ENCODE measurements at regions not wholly inside any gene's neighbourhood (a gene's known extent, or its start where the extent isn't known, plus 50 kb on each side); places are given as distances from the start of the nearest gene placed in this dataset.

- TF ChIP-seq EZH2 (IDR thresholded peaks at IDR 0.05; ENCODE audit: insufficient read depth, low read length) (no peak), CTCF (IDR thresholded peaks at IDR 0.05; ENCODE audit: insufficient read depth, low read depth, low read length) (no peak)
- Mint-ChIP-seq H3K9me3 (ENCODE audit: unreplicated experiment) (no peaks in the 10 kb centered on the region), H3K27ac (ENCODE audit: unreplicated experiment) (no peak overlapping the region), H3K27me3 (ENCODE audit: low read depth, unreplicated experiment) (no peaks in the 10 kb centered on the region), H3K4me1 (ENCODE audit: low read depth, unreplicated experiment) (peaks cover 5% of the 10 kb centered on the region), H3K4me3 (ENCODE audit: unreplicated experiment) (no peak overlapping the region), H3K36me3 (ENCODE audit: low read depth, unreplicated experiment) (no peaks in the 10 kb centered on the region)
- peaks cover 10% of the 10 kb centered on the region for H3K4me1 ChIP-seq (ENCODE audit: insufficient read depth, low read length)
- H4K20me1 ChIP-seq (ENCODE audit: insufficient read depth, low read length): no peaks in the 10 kb centered on the region
- H3K27me3 ChIP-seq (ENCODE audit: insufficient read depth, low read length): no peaks in the 10 kb centered on the region
- H3K9me3 ChIP-seq (ENCODE audit: insufficient read depth, low read depth, low read length): no peaks in the 10 kb centered on the region
- no peak for DNase-seq (ENCODE audit: low read depth)
- H2AFZ ChIP-seq (ENCODE audit: low read depth, low read length): no peak overlapping the region
- FAIRE-seq: no peak
- no peaks in the 10 kb centered on the region for H3K79me2 ChIP-seq (ENCODE audit: insufficient read depth, low read length)
- H3K9ac ChIP-seq (ENCODE audit: low read length): no peak overlapping the region
- H3K27ac ChIP-seq (ENCODE audit: low read depth, low read length): no peak overlapping the region
- no peak overlapping the region for H3K4me3 ChIP-seq (ENCODE audit: insufficient read depth, low read depth, low read length)
- no peak overlapping the region for H3K4me2 ChIP-seq (ENCODE audit: low read length)
- no peaks in the 10 kb centered on the region for H3K36me3 ChIP-seq (ENCODE audit: insufficient read depth, low read length)
These were observed 329.2 kb upstream of the CCNH start for GRCh38 chr5:87741881-87742280.

- H3K9me3 ChIP-seq (ENCODE audit: insufficient read depth, low read depth, low read length): no peaks in the 10 kb centered on the region
- Mint-ChIP-seq H3K4me1 (ENCODE audit: low read depth, unreplicated experiment) (no peaks in the 10 kb centered on the region), H3K36me3 (ENCODE audit: low read depth, unreplicated experiment) (no peaks in the 10 kb centered on the region), H3K4me3 (ENCODE audit: unreplicated experiment) (no peak overlapping the region), H3K9me3 (ENCODE audit: unreplicated experiment) (no peaks in the 10 kb centered on the region), H3K27me3 (ENCODE audit: low read depth, unreplicated experiment) (no peaks in the 10 kb centered on the region), H3K27ac (ENCODE audit: unreplicated experiment) (no peak overlapping the region)
- H3K79me2 ChIP-seq (ENCODE audit: insufficient read depth, low read length): no peaks in the 10 kb centered on the region
- H3K27ac ChIP-seq (ENCODE audit: low read depth, low read length): no peak overlapping the region
- H3K9ac ChIP-seq (ENCODE audit: low read length): no peak overlapping the region
- H3K36me3 ChIP-seq (ENCODE audit: insufficient read depth, low read length): no peaks in the 10 kb centered on the region
- H3K27me3 ChIP-seq (ENCODE audit: insufficient read depth, low read length): no peaks in the 10 kb centered on the region
- H3K4me2 ChIP-seq (ENCODE audit: low read length): no peak overlapping the region
- TF ChIP-seq CTCF (IDR thresholded peaks at IDR 0.05; ENCODE audit: insufficient read depth, low read depth, low read length): no peak
- TF ChIP-seq EZH2 (IDR thresholded peaks at IDR 0.05; ENCODE audit: insufficient read depth, low read length): no peak
- DNase-seq (ENCODE audit: low read depth) (no peak), FAIRE-seq (no peak)
- no peak overlapping the region for H3K4me3 ChIP-seq (ENCODE audit: insufficient read depth, low read depth, low read length)
- H3K4me1 ChIP-seq (ENCODE audit: insufficient read depth, low read length): no peaks in the 10 kb centered on the region
- no peaks in the 10 kb centered on the region for H4K20me1 ChIP-seq (ENCODE audit: insufficient read depth, low read length)
- no peak overlapping the region for H2AFZ ChIP-seq (ENCODE audit: low read depth, low read length)
These were observed 323.2 kb upstream of the CCNH start for GRCh38 chr5:87735923-87736322.

- H3K9ac ChIP-seq (ENCODE audit: low read length): no peak overlapping the region
- no peak overlapping the region for H3K4me2 ChIP-seq (ENCODE audit: low read length)
- Mint-ChIP-seq H3K36me3 (ENCODE audit: low read depth, unreplicated experiment) (no peaks in the 10 kb centered on the region), H3K27me3 (ENCODE audit: low read depth, unreplicated experiment) (no peaks in the 10 kb centered on the region), H3K4me3 (ENCODE audit: unreplicated experiment) (no peak overlapping the region), H3K9me3 (ENCODE audit: unreplicated experiment) (no peaks in the 10 kb centered on the region), H3K27ac (ENCODE audit: unreplicated experiment) (no peak overlapping the region), H3K4me1 (ENCODE audit: low read depth, unreplicated experiment) (no peaks in the 10 kb centered on the region)
- H3K9me3 ChIP-seq (ENCODE audit: insufficient read depth, low read depth, low read length): no peaks in the 10 kb centered on the region
- H3K4me1 ChIP-seq (ENCODE audit: insufficient read depth, low read length): no peaks in the 10 kb centered on the region
- no peaks in the 10 kb centered on the region for H4K20me1 ChIP-seq (ENCODE audit: insufficient read depth, low read length)
- TF ChIP-seq EZH2 (IDR thresholded peaks at IDR 0.05; ENCODE audit: insufficient read depth, low read length) (no peak), CTCF (IDR thresholded peaks at IDR 0.05; ENCODE audit: insufficient read depth, low read depth, low read length) (no peak)
- H2AFZ ChIP-seq (ENCODE audit: low read depth, low read length): no peak overlapping the region
- H3K36me3 ChIP-seq (ENCODE audit: insufficient read depth, low read length): no peaks in the 10 kb centered on the region
- H3K27me3 ChIP-seq (ENCODE audit: insufficient read depth, low read length): no peaks in the 10 kb centered on the region
- H3K4me3 ChIP-seq (ENCODE audit: insufficient read depth, low read depth, low read length): no peak overlapping the region
- FAIRE-seq: no peak
- no peak overlapping the region for H3K27ac ChIP-seq (ENCODE audit: low read depth, low read length)
- no peaks in the 10 kb centered on the region for H3K79me2 ChIP-seq (ENCODE audit: insufficient read depth, low read length)
- DNase-seq (ENCODE audit: low read depth): no peak
These were observed 321.2 kb upstream of the CCNH start for GRCh38 chr5:87733897-87734296.
